B cell (primary cell): ENCODE measurements at regions not wholly inside any gene's neighbourhood (a gene's known extent, or its start where the extent isn't known, plus 50 kb on each side); places are given as distances from the start of the nearest gene placed in this dataset.

ENCODE experiments used
- EZH2 ChIP-seq: IDR thresholded peaks from 2 replicates; pipeline ENCODE4 v1.6.1; 2012; ENCODE audit warnings: borderline replicate concordance, low read depth, mild to moderate bottlenecking, moderate library complexity, low read length; ENCODE audit not compliant: insufficient read depth, poor library complexity, severe bottlenecking
- TF ChIP-seq, protein P1 (sequence below): fragments of 200-600 bp; IDR thresholded peaks from one replicate; pipeline ENCODE4 v1.8.0; 2022; ENCODE audit warnings: antibody characterized with exemption, mild to moderate bottlenecking

DNA sequence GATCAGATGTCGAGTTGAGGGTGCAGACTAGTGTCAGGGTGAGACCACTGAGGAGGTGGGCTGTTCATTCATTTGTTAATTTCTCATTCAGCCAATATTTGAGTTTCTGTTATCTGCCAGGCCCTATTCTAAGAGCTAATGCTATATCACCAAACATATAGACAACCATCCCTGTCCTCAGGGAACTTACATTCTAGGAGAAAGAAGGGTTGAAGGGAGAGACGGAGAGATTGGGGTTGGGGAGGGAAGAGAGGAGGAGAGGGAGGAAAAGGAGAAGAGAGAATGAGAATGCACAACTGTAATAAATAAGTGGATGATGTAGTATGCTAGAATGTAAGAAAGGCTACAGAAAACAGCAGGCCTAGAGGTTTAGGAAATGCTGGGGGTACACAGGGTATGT is 129.9 kb upstream of the PITX1 start:
- TF ChIP-seq, protein P1, sequence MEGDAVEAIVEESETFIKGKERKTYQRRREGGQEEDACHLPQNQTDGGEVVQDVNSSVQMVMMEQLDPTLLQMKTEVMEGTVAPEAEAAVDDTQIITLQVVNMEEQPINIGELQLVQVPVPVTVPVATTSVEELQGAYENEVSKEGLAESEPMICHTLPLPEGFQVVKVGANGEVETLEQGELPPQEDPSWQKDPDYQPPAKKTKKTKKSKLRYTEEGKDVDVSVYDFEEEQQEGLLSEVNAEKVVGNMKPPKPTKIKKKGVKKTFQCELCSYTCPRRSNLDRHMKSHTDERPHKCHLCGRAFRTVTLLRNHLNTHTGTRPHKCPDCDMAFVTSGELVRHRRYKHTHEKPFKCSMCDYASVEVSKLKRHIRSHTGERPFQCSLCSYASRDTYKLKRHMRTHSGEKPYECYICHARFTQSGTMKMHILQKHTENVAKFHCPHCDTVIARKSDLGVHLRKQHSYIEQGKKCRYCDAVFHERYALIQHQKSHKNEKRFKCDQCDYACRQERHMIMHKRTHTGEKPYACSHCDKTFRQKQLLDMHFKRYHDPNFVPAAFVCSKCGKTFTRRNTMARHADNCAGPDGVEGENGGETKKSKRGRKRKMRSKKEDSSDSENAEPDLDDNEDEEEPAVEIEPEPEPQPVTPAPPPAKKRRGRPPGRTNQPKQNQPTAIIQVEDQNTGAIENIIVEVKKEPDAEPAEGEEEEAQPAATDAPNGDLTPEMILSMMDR, result no peak
- TF ChIP-seq EZH2, result no peak
